Kidney epithelial cell (primary cell): ENCODE measurements at regions not wholly inside any gene's neighbourhood (a gene's known extent, or its start where the extent isn't known, plus 50 kb on each side); places are given as distances from the start of the nearest gene placed in this dataset.

Source experiments
- DNase-seq: peaks from one replicate; pipeline ENCODE4 v3.0.0-alpha.2; 2010; ENCODE audit warnings: low read depth
- H3K27me3 ChIP-seq: 2 replicates; pipeline ENCODE4 v1.6.0; 2011; ENCODE audit warnings: low read length; ENCODE audit not compliant: control insufficient read depth, insufficient read depth
- H3K36me3 ChIP-seq: 2 replicates; pipeline ENCODE4 v1.5.1; 2011; ENCODE audit warnings: low read length; ENCODE audit not compliant: control insufficient read depth, insufficient read depth
- H3K4me3 ChIP-seq: 2 replicates; pipeline ENCODE4 v1.5.1; 2011; ENCODE audit warnings: low read depth, mild to moderate bottlenecking, control low read depth, low read length
- CTCF ChIP-seq: IDR thresholded peaks from 2 replicates; pipeline ENCODE4 v1.5.1; 2011; ENCODE audit warnings: mild to moderate bottlenecking, moderate library complexity, low read length, control low read depth, inconsistent platforms; ENCODE audit not compliant: insufficient read depth, poor library complexity, severe bottlenecking

GRCh38 chr5:145681216-145681615, 153.9 kb downstream of the PRELID2 start:
- Histone ChIP-seq H3K36me3 (no peaks in the 10 kb centered on the region), H3K4me3 (no peak overlapping the region), H3K27me3 (no peaks in the 10 kb centered on the region)
- no peak for TF ChIP-seq CTCF
- DNase-seq = no peak

- no peaks in the 10 kb centered on the region for H3K36me3 ChIP-seq
Observed at GRCh38 chr5:145680767-145681166, 154.4 kb downstream of the PRELID2 start.

GRCh38 chr5:145680169-145680568, 155.0 kb downstream of the PRELID2 start:
- peak; percentile 14 for TF ChIP-seq CTCF
- DNase-seq = no peak
- no peaks in the 10 kb centered on the region for H3K27me3 ChIP-seq
- H3K4me3 ChIP-seq = no peak overlapping the region
- H3K36me3 ChIP-seq = no peaks in the 10 kb centered on the region

More at GRCh38 chr5:145680767-145681166, 154.4 kb downstream of the PRELID2 start:
- TF ChIP-seq CTCF = no peak
- Histone ChIP-seq H3K27me3 (no peaks in the 10 kb centered on the region), H3K4me3 (no peak overlapping the region)
- no peak for DNase-seq

- H3K36me3 ChIP-seq = no peaks in the 10 kb centered on the region
- DNase-seq = no peak
- no peaks in the 10 kb centered on the region for H3K27me3 ChIP-seq
- no peak for TF ChIP-seq CTCF
- no peak overlapping the region for H3K4me3 ChIP-seq
Observed at GRCh38 chr5:145678255-145678654, 156.9 kb downstream of the PRELID2 start.

- DNase-seq = no peak
Observed at GRCh38 chr5:145673786-145674185, 161.4 kb downstream of the PRELID2 start.

More at GRCh38 chr5:145673786-145674185, 161.4 kb downstream of the PRELID2 start:
- no peak for TF ChIP-seq CTCF
- Histone ChIP-seq H3K27me3 (no peaks in the 10 kb centered on the region), H3K36me3 (no peaks in the 10 kb centered on the region), H3K4me3 (no peak overlapping the region)
